ENCODE measurements at regions not wholly inside any gene's neighbourhood (a gene's known extent, or its start where the extent isn't known, plus 50 kb on each side); places are given as distances from the start of the nearest gene placed in this dataset.

GRCh38 chr15:37520026-37520425 is 414.4 kb upstream of the TMCO5A start:
- TF ChIP-seq, protein P1, sequence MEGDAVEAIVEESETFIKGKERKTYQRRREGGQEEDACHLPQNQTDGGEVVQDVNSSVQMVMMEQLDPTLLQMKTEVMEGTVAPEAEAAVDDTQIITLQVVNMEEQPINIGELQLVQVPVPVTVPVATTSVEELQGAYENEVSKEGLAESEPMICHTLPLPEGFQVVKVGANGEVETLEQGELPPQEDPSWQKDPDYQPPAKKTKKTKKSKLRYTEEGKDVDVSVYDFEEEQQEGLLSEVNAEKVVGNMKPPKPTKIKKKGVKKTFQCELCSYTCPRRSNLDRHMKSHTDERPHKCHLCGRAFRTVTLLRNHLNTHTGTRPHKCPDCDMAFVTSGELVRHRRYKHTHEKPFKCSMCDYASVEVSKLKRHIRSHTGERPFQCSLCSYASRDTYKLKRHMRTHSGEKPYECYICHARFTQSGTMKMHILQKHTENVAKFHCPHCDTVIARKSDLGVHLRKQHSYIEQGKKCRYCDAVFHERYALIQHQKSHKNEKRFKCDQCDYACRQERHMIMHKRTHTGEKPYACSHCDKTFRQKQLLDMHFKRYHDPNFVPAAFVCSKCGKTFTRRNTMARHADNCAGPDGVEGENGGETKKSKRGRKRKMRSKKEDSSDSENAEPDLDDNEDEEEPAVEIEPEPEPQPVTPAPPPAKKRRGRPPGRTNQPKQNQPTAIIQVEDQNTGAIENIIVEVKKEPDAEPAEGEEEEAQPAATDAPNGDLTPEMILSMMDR (conservative IDR thresholded peaks at IDR 0.05) = no peak

DNA sequence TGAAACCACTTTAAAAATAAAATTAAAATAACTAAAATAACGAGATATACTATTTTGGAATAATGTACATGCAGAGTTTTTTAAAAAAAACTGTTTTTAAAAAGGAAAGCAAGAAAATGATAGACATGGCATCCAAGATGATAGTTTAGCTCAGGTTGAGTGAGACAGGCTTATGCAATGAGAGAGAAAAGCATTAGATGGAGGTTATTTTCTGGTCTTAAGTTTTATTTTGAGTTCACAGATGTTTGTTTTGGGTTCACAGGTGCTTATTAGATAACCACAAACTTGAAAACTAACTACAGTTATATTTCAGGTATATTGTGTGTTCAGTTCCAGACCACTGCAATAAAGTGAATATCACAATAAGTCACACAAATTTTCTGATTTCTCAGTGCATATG is 413.6 kb upstream of the TMCO5A start:
- TF ChIP-seq, protein P1 (conservative IDR thresholded peaks at IDR 0.05) = no peak
- no peak overlapping the region for H3K27ac ChIP-seq

More at GRCh38 chr15:37520026-37520425, 414.4 kb upstream of the TMCO5A start:
- no peak overlapping the region for H3K27ac ChIP-seq

DNA sequence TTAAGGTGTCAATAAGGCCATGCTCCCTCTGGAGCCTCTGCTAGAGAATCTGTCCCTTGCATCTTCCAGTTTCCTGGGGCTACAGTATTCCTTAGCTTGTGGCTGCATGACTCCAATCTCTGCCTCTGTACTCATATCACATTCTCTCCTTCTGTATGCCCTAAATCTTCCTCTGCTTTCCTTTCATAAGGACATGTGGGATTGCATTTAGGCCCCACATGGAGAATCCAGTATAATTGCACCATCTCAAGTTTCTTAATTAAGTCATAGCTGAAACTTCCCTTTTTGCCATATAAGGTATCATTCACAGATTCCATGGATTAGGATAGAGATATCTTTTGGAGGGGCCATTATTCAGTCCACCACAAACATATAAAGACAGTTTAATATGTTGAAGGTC is 409.8 kb upstream of the TMCO5A start:
- H3K27ac ChIP-seq = no peak overlapping the region
- TF ChIP-seq, protein P1 (conservative IDR thresholded peaks at IDR 0.05) = no peak

- TF ChIP-seq, protein P1 (conservative IDR thresholded peaks at IDR 0.05) = no peak
- H3K27ac ChIP-seq = no peak overlapping the region
These were observed 406.0 kb upstream of the TMCO5A start for GRCh38 chr15:37528432-37528831.

GRCh38 chr15:37536967-37537605 is 397.4 kb upstream of the TMCO5A start:
- TF ChIP-seq, protein P1 (conservative IDR thresholded peaks at IDR 0.05) = no peak
- H3K27ac ChIP-seq = no peak overlapping the region

DNA sequence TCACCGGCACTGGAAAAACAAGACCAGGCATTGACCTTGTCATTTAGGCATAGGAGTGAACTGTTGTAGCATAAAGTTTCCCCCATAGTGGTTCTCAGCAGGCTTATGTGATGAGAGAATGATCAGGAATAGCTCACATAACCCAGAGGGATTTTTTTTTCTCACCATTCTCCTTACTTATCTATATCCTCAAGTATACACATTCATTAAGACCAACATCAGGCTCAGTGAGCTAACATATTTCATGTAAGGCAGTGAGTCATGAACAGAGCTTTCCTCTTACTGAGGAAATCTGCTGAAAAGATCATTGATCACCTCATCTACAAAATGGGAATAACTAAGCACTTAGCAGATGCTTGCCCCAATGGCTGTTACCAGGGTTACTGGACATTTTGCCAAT is 396.6 kb upstream of the TMCO5A start:
- TF ChIP-seq, protein P1 (conservative IDR thresholded peaks at IDR 0.05) = no peak
- H3K27ac ChIP-seq = no peak overlapping the region

GRCh38 chr15:37548116-37548515 is 386.3 kb upstream of the TMCO5A start:
- no peak overlapping the region for H3K27ac ChIP-seq
- TF ChIP-seq, protein P1 (conservative IDR thresholded peaks at IDR 0.05) = no peak

Measured in VCaP (cell line).